Embryonic facial prominence (tissue), 1 donor: ENCODE measurements at regions not wholly inside any gene's neighbourhood (a gene's known extent, or its start where the extent isn't known, plus 50 kb on each side); places are given as distances from the start of the nearest gene placed in this dataset.
"Not testable (repeated sequence)": the region's sequence is repeated elsewhere in the genome, so short reads cannot be mapped to it uniquely, and the experiment has no call there.

Experiments used
- DNase-seq: peaks from one replicate; pipeline ENCODE4 v3.0.0-alpha.2; 2016; ENCODE audit errors: extremely low spot score

GRCh38 chr2:111570300-111571114, 313.5 kb downstream of the ANAPC1 start:
- DNase-seq: not testable (repeated sequence)

- DNase-seq: not testable (repeated sequence)
These were observed 309.2 kb downstream of the ANAPC1 start for GRCh38 chr2:111574803-111575202.

DNA sequence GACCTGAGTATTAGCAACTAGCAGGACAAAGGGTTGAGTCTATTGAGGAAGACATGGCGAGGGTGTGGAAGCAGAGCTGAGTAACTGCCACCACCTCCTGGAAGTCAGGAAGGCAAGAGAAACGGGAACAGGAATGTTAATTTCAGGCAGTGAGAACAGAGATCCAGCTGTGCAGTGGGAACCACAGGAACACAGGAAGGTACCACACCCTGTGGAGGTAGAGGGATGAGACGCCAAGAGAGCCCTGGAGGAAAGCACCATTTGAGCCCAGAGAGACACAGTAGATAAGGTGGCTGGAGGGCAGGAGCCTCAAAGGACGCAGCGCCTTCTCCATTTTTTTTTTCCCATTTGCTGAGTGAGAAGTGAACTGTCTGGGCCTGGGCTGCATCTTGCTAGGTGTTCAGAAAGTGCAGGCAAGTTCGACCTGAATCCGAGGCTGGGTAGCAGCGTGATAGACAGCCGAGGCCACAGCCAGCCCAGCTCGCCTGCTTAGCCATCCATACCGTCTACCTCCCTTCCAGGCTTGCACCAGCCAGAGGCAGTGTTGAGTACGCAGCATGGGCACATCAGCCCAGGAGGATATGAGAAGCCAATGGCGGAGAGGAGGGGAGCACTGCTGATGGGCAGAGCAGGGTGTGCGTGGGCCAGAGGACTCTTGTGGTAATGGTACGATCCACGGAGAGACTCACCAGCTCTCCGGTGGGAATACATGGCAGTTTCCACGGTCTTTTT, 306.7 kb downstream of the ANAPC1 start:
- not testable (repeated sequence) for DNase-seq

DNA sequence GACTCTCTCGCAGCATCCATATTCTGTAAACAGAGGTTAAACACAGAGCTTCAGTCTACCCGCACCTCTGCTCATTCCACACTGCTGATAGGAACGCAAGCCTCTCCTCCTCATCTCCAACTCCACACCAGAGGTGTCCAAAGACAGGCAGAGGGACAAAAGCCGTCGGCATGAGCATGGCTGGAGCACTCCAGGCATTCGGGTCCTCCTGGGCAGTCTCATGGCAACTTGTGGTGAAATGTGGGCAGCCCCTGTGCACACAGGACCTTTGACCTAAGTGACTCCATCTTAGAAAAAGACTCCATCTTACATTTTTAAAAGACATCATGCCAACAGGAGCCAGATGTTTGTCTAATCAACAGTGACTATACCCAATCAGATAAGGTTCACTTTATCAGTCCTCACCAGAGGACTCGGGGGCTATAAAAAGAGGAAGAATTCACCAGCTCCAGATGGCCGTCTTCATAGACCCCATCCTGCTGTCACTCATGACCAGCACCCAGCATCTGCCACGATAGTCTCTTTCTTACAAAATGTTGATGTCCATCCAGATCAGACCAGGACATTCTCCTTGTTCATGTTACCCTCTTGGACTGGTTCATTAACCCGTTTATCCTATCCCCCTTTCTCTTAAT, 304.4 kb downstream of the ANAPC1 start:
- not testable (repeated sequence) for DNase-seq

GRCh38 chr2:111580616-111581015, 303.4 kb downstream of the ANAPC1 start:
- not testable (repeated sequence) for DNase-seq

GRCh38 chr2:111582090-111582489, 301.9 kb downstream of the ANAPC1 start:
- not testable (repeated sequence) for DNase-seq

- DNase-seq: not testable (repeated sequence)
These were observed 300.5 kb downstream of the ANAPC1 start for GRCh38 chr2:111583480-111583879.

DNA sequence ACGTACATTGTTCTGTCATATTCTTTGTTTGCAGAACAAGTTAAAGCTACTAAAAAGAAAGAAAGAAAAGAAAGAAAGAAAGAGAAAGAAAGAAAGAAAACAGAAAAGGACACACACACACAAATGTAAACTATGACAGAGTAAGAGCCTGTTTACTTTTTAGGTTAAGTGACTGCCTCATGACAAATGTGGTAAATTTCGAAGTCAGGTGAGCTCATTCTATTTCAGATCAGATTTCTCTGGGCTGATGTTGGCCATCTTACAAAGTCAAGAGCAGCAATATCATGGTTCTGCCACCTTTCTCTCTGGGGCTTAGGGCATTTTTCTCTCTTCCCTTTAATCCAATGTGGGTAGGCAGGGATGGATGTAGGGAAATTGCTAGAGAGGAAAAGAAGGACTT, 299.5 kb downstream of the ANAPC1 start:
- DNase-seq: not testable (repeated sequence)

DNA sequence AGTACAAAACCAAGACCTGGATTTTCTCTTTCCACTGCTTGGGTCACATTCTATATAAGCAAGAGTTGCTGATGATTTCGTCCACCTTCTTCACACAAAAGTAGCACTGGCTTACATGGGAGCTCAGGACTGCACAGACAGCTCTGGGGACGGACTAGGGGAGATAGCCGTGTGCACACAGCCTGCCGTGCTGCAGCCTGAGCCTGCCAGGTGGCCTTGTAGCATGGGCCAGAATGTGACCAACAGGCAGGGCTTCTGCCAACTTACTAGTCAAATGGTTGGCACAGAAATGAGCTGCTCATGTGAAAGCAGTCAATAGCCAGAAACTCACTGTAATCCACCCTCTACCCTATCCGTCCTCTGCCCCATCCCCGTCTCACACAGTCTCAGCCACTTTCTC, 299.0 kb downstream of the ANAPC1 start:
- DNase-seq: not testable (repeated sequence)

- not testable (repeated sequence) for DNase-seq
These were observed 298.0 kb downstream of the ANAPC1 start for GRCh38 chr2:111586014-111586413.

GRCh38 chr2:111595072-111595471, 288.9 kb downstream of the ANAPC1 start:
- not testable (repeated sequence) for DNase-seq

DNA sequence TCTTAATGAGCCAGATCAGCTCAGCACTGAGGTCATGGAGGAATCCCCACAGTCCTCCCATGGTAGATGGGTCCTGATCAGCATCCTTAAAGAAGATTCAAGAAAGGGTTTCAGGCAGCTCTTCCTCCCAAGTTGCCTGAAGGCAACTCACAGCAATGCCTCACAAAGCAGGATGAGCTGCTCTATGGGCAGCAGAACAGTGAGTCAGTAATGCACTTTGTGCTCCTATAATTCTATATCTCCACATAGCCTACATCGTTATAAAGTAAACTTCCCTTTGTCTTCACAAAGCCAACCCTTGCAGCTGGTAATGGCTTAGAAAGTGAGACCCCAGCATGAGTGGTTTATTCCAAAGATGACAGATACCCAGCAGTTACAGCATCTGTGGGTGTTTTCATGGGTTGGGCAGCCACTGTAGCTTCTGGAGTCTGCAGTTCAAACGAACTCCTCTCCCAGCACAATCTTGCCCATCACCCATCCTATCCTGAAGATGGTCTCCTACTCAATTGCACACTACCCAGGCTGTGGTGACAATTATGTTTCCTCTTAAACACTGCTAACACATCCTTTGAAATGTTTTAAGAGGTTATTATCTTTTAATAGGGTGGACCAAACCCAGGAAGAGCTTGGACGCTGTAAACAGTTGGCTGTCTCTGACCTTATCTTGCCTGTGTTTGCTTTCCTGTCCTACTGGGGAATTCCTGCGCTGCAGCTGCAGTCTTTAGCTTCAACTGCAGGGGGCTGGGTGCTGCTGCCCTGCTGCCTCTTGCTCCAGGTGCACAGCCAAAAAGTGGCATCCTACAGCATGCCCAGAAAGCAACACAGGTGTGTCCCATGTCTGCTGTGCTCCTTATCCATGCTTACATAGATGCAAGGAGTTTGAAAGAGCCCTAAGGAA, 286.9 kb downstream of the ANAPC1 start:
- DNase-seq: not testable (repeated sequence)

DNA sequence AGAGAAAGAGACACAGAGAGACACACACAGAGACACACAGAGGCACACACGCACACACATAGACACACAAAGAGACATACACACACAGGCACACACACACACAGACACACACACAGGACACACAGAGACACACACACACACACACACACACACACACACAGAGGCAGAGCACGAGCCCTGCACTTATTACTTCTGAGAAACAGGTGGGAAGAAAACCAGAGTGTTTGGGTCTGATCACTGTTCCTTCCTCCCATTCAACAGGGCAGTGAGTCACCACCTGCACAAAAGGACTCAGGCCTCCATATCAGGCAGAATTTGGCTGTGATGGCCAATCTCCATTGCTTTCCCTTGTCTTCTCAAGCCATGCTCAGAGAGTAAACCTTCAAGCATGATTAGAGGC, 285.0 kb downstream of the ANAPC1 start:
- not testable (repeated sequence) for DNase-seq

DNA sequence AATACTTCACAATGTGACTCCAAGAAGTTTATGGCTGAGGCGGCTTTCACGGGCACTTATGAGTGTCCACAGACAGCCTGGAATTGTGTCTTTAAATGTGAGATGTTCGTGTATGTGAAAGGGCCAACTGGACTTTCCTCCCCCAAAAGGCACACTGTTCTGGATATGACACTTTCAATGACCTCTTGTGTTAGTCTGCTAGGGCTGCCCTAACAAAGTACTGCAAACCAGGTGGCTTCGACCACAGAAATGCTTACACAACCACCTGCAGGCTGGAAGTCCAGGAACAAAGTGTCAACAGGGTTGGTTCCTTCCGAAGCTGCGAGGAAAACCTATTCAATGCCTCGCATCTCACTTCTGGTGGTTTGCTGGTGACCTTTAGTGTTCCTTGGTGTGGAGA, 281.7 kb downstream of the ANAPC1 start:
- not testable (repeated sequence) for DNase-seq

GRCh38 chr2:111605798-111606197, 278.2 kb downstream of the ANAPC1 start:
- DNase-seq: not testable (repeated sequence)

- not testable (repeated sequence) for DNase-seq
These were observed 277.4 kb downstream of the ANAPC1 start for GRCh38 chr2:111606632-111607031.

GRCh38 chr2:111609146-111609844, 274.7 kb downstream of the ANAPC1 start:
- DNase-seq: not testable (repeated sequence)

- not testable (repeated sequence) for DNase-seq
These were observed 274.0 kb downstream of the ANAPC1 start for GRCh38 chr2:111610035-111610434.

DNA sequence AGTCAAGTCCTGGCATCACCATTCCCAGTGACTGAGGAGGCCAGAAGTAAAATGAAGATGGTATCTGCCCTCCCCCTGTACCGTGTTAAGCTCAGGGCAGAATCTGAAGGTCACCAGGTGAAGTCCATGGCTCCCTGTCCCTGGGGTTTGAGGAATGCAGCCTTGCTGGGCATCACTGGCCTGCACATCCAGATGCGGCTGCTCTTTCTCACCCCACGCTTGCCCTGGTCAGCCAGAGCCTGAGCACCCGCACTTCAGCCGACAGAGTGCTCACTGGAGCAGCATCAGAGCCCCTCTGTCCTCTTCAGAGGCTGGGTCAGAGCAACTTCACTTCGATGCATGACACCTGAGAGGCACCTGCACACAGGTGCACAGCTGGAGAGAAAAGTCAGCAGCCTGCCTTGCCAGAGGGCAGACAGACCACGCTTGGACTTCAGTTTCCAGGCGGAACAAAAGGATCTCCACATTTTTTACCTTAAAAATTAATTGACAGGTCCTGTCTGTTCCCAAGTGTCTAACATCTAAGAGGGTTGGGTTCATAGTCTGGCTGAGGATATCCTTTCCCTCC, 267.3 kb downstream of the ANAPC1 start:
- DNase-seq: no peak
